Suprapubic skin (tissue), 4 donors: ENCODE measurements at regions not wholly inside any gene's neighbourhood (a gene's known extent, or its start where the extent isn't known, plus 50 kb on each side); places are given as distances from the start of the nearest gene placed in this dataset.
"Not testable (repeated sequence)": the region's sequence is repeated elsewhere in the genome, so short reads cannot be mapped to it uniquely, and the experiment has no call there.

Source experiments
- DNase-seq, 2 donors: peaks; one replicate each; pipeline ENCODE4 v3.0.0-alpha.2; 2019; ENCODE audit warnings: low spot score in 2 of 2
- H3K27ac ChIP-seq: fragments of 200-600 bp; sonication (generic); one replicate; pipeline ENCODE4 v1.5.1; 2019
- H3K27me3 ChIP-seq: fragments of 200-600 bp; sonication (generic); one replicate; pipeline ENCODE4 v1.5.1; 2019
- H3K36me3 ChIP-seq: fragments of 200-600 bp; sonication (generic); one replicate; pipeline ENCODE4 v1.5.1; 2019
- H3K4me1 ChIP-seq: fragments of 200-600 bp; sonication (generic); one replicate; pipeline ENCODE4 v1.5.1; 2019
- H3K4me3 ChIP-seq: fragments of 200-600 bp; sonication (generic); one replicate; pipeline ENCODE4 v1.5.1; 2019; ENCODE audit warnings: mild to moderate bottlenecking
- H3K9me3 ChIP-seq: fragments of 200-600 bp; sonication (generic); one replicate; pipeline ENCODE4 v1.5.1; 2019
- EP300 ChIP-seq: sonication (generic); formaldehyde crosslinking; IDR thresholded peaks from one replicate; pipeline ENCODE4 v1.6.1; 2017; ENCODE audit warnings: antibody characterized with exemption
- POLR2A ChIP-seq, 2 donors: fragments of 450-650 bp; IDR thresholded peaks; one replicate each; pipeline ENCODE4 v1.6.1; 2017; ENCODE audit warnings: antibody characterized with exemption in 2 of 2, mild to moderate bottlenecking in 2 of 2, moderate library complexity in 2 of 2
- POLR2AphosphoS5 ChIP-seq, 3 donors: sonication (generic); formaldehyde crosslinking; IDR thresholded peaks; one replicate each; pipeline ENCODE4 v1.6.1; 2017; ENCODE audit warnings: antibody characterized with exemption in 3 of 3
- WGBS: methylation state at CpG from one replicate; pipeline ENCODE4 v1.1.5; 2018; 5-methylcytosine and 5-hydroxymethylcytosine counted together
- TF ChIP-seq, protein P1 (sequence below), 2 donors: fragments of 200-600 bp in 1 of 2; fragments of 450-650 bp in 1 of 2; sonication (generic) in 1 of 2; IDR thresholded peaks; one replicate each; pipeline ENCODE4 v1.5.1; 2016 to 2019; ENCODE audit warnings: antibody characterized with exemption in 2 of 2, mild to moderate bottlenecking in 1 of 2, moderate library complexity in 1 of 2

DNA sequence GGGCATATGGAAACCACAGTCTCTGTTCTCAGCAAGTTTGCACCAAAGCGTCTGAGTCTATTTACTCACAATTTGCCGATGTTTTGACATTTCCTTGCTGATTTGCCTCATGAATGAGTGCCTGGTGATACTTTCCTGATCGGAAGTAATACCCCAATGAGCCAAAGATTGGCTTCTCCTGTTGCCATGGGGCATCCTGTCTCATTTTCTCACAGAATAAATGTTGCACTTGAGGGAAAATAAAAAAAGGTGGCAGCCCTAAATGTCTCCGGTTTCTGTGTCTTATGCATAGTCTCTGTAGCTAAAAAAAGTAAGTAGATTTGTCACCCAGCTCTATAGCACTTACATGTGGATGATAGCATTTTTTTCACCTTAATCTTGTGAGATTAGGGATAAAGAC lies 73.7 kb upstream of the CADPS start:
- Histone ChIP-seq H3K4me1 (no peaks in the 10 kb centered on the region), H3K27ac (no peak overlapping the region), H3K9me3 (no peaks in the 10 kb centered on the region), H3K36me3 (no peaks in the 10 kb centered on the region), H3K27me3 (no peaks in the 10 kb centered on the region), H3K4me3 (no peak overlapping the region)
- no peak for DNase-seq
- no peak for TF ChIP-seq POLR2A (IDR thresholded peaks at IDR 0.05)
- no peak for TF ChIP-seq POLR2AphosphoS5 (IDR thresholded peaks at IDR 0.05)
- no peak for TF ChIP-seq EP300
- TF ChIP-seq, protein P1, sequence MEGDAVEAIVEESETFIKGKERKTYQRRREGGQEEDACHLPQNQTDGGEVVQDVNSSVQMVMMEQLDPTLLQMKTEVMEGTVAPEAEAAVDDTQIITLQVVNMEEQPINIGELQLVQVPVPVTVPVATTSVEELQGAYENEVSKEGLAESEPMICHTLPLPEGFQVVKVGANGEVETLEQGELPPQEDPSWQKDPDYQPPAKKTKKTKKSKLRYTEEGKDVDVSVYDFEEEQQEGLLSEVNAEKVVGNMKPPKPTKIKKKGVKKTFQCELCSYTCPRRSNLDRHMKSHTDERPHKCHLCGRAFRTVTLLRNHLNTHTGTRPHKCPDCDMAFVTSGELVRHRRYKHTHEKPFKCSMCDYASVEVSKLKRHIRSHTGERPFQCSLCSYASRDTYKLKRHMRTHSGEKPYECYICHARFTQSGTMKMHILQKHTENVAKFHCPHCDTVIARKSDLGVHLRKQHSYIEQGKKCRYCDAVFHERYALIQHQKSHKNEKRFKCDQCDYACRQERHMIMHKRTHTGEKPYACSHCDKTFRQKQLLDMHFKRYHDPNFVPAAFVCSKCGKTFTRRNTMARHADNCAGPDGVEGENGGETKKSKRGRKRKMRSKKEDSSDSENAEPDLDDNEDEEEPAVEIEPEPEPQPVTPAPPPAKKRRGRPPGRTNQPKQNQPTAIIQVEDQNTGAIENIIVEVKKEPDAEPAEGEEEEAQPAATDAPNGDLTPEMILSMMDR (IDR thresholded peaks at IDR 0.05), result no peak
- WGBS, result 77% methylated on average over 4 of the region's 4 CpGs

DNA sequence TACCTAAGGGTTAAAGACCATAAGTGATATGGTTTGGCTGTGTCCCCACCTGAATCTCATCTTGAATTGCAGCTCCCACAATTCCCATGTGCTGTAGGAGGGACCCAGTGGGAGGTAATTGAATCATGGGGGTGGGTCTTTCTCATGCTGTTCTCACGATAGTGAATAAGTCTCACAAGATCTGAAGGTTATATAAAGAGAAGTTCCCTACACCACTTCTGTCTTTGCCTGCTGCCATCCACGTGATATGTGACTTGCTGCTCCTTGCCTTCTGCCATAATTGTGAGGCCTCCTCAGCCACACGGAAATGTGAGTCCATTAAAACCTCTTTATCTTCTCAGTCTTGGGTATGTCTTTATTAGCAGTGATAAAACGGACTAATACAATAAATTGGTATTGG lies 75.0 kb upstream of the CADPS start:
- Histone ChIP-seq H3K27ac (no peak overlapping the region), H3K4me3 (no peak overlapping the region), H3K4me1 (no peaks in the 10 kb centered on the region), H3K27me3 (no peaks in the 10 kb centered on the region), H3K36me3 (no peaks in the 10 kb centered on the region), H3K9me3 (no peaks in the 10 kb centered on the region)
- DNase-seq, result no peak
- TF ChIP-seq, protein P1 (IDR thresholded peaks at IDR 0.05), result no peak
- TF ChIP-seq POLR2AphosphoS5 (IDR thresholded peaks at IDR 0.05) (no peak), POLR2A (IDR thresholded peaks at IDR 0.05) (no peak), EP300 (no peak)
- WGBS, result 56% methylated on average over 4 of the region's 4 CpGs

DNA sequence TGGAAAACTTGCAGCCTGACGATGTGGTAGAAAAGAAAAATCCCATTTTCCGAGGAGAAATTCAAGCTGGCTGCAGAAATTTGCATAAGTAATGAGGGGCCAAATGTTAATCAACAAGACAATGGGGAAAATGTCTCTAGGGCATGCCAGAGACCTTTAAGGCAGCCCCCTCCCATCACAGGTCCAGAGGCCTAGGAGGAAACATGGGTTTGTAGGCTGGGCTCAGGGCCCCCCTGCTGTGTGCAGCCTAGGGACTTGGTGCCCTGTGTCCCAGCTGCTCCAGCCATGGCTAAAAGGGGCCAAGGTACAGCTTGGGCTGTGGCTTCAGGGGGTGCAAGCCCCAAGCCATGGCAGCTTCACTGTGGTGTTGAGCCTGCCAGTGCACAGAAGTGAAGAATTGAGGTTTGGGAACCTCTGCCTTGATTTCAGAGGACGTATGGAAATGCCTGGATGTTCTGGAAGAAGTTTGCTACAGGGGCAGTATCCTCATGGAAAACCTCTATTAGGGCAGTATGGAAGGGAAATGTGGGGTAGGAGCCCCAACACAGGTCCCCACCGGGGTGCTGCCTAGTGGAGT lies 75.9 kb upstream of the CADPS start:
- no peak for TF ChIP-seq POLR2A (IDR thresholded peaks at IDR 0.05)
- TF ChIP-seq, protein P1 (IDR thresholded peaks at IDR 0.05), result no peak
- TF ChIP-seq POLR2AphosphoS5 (IDR thresholded peaks at IDR 0.05), result no peak
- TF ChIP-seq EP300, result no peak
- no peaks in the 10 kb centered on the region for H3K27me3 ChIP-seq

DNA sequence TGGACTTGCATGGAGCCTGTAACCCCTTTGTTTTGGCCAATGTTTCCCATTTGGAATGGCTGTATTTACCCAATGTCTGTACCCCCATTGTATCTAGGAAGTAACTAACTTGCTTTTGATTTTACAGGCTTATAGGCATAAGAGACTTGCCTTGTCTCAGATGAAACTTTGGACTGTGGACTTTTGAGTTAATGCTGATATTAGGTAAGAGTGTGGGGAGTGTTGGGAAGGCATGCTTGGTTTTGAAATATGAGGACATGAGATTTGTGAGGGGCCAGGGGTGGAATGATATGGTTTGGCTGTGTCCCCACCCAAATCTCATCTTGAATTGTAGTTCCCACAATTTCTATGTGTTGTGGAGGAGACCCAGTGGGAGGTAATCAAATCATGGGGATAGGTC lies 76.7 kb upstream of the CADPS start:
- H3K27me3 ChIP-seq, H3K4me3 ChIP-seq, H3K27ac ChIP-seq: not testable (repeated sequence)

More for the DNA sequence above, 75.9 kb upstream of the CADPS start:
- Histone ChIP-seq H3K27ac (no peak overlapping the region), H3K4me1 (no peaks in the 10 kb centered on the region), H3K4me3 (no peak overlapping the region), H3K36me3 (no peaks in the 10 kb centered on the region), H3K9me3 (no peaks in the 10 kb centered on the region)
- WGBS, result 71% methylated on average over 4 of the region's 4 CpGs
- no peak for DNase-seq

DNA sequence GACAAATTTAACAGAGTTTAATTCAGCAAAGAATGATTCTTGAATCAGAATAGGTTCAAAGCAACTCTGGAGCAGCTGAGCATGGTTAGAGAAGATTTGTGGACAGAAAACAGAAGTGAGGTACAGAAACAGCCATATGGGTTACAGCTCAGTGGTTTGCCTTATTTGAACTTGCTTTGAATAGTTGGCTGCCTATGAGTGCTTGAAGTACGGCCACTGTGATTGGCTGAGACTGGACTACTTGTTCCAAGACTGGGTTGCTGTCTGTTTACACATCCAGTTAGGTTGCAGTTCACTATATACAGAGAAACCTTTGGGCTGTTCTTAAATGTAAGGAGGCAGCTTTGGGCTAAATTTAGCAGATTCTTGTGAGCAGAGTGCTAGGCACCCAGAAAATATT lies 79.4 kb upstream of the CADPS start:
- 59% methylated on average over 1 of the region's 1 CpG for WGBS
- Histone ChIP-seq H3K27me3 (no peaks in the 10 kb centered on the region), H3K9me3 (no peaks in the 10 kb centered on the region), H3K4me1 (no peaks in the 10 kb centered on the region), H3K36me3 (no peaks in the 10 kb centered on the region), H3K4me3 (no peak overlapping the region), H3K27ac (no peak overlapping the region)
- no peak for DNase-seq
- TF ChIP-seq, protein P1 (IDR thresholded peaks at IDR 0.05), result no peak
- no peak for TF ChIP-seq EP300
- no peak for TF ChIP-seq POLR2AphosphoS5 (IDR thresholded peaks at IDR 0.05)
- TF ChIP-seq POLR2A (IDR thresholded peaks at IDR 0.05), result no peak

More for the DNA sequence above, 76.7 kb upstream of the CADPS start:
- not testable (repeated sequence) for H3K9me3 ChIP-seq, H3K4me1 ChIP-seq, DNase-seq, H3K36me3 ChIP-seq

DNA sequence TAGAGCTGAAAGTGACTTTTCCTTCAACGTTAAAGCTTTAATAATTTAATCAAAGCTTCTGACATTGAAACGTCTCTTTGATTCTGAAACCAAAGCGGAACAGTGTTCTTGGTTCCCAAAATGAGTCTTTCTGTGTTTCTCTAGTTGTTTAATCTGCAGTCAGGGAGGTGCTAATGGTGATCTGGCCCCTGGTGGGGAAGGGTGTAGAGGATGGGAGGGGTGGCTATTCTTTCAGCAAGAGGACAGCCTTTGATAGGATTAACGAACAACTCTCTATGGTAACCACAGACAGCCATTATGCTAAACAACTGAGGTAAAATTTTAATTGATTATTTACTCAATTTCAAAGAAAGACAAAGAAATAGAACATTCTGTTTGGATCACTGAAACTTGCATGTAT lies 79.9 kb upstream of the CADPS start:
- Histone ChIP-seq H3K36me3 (no peaks in the 10 kb centered on the region), H3K4me3 (no peak overlapping the region), H3K9me3 (no peaks in the 10 kb centered on the region), H3K27me3 (no peaks in the 10 kb centered on the region), H3K4me1 (no peaks in the 10 kb centered on the region), H3K27ac (no peak overlapping the region)
- DNase-seq, result no peak
- TF ChIP-seq POLR2AphosphoS5 (IDR thresholded peaks at IDR 0.05), result no peak
- TF ChIP-seq POLR2A (IDR thresholded peaks at IDR 0.05), result no peak
- no peak for TF ChIP-seq EP300
- TF ChIP-seq, protein P1 (IDR thresholded peaks at IDR 0.05), result no peak
- 65% methylated on average over 4 of the region's 4 CpGs for WGBS
